Left ventricle myocardium inferior (tissue), 1 donor: ENCODE measurements at regions not wholly inside any gene's neighbourhood (a gene's known extent, or its start where the extent isn't known, plus 50 kb on each side); places are given as distances from the start of the nearest gene placed in this dataset.

Source experiments
- DNase-seq: peaks from one replicate; pipeline ENCODE4 v3.0.0-alpha.2; 2020
- H3K27ac ChIP-seq: fragments of 200-600 bp; replicated peaks from 2 replicates; pipeline ENCODE4 v1.8.0; 2021
- H3K27me3 ChIP-seq: fragments of 200-600 bp; 2 replicates; pipeline ENCODE4 v1.8.0; 2021; ENCODE audit warnings: low read depth
- H3K36me3 ChIP-seq: fragments of 200-600 bp; 2 replicates; pipeline ENCODE4 v1.8.0; 2021
- H3K4me1 ChIP-seq: fragments of 200-600 bp; 2 replicates; pipeline ENCODE4 v1.8.0; 2021
- H3K4me3 ChIP-seq: fragments of 200-600 bp; 2 replicates; pipeline ENCODE4 v1.8.0; 2021; ENCODE audit warnings: mild to moderate bottlenecking, moderate library complexity
- H3K9me3 ChIP-seq: fragments of 200-600 bp; replicated peaks from 2 replicates; pipeline ENCODE4 v1.8.0; 2021
- intact Hi-C: fragments of 100-400 bp; cut with micrococcal nuclease; formaldehyde crosslinking; loops from one replicate; pipeline ENCODE4 v1.11.0; 2022
- TF ChIP-seq, protein P1 (sequence below): fragments of 200-600 bp; IDR thresholded peaks from 2 replicates; pipeline ENCODE4 v1.8.0; 2021; ENCODE audit warnings: antibody characterized with exemption, mild to moderate bottlenecking, borderline replicate concordance
- donor health status: DM: no; HTN: yes; CAD: no; lungs with severe emphysema.

- Histone ChIP-seq H3K4me1 (peaks cover 7% of the 10 kb centered on the region), H3K27me3 (no peaks in the 10 kb centered on the region), H3K36me3 (no peaks in the 10 kb centered on the region), H3K4me3 (no peak overlapping the region), H3K27ac (peak overlapping the region; percentile 55), H3K9me3 (no peaks in the 10 kb centered on the region)
- TF ChIP-seq, protein P1, sequence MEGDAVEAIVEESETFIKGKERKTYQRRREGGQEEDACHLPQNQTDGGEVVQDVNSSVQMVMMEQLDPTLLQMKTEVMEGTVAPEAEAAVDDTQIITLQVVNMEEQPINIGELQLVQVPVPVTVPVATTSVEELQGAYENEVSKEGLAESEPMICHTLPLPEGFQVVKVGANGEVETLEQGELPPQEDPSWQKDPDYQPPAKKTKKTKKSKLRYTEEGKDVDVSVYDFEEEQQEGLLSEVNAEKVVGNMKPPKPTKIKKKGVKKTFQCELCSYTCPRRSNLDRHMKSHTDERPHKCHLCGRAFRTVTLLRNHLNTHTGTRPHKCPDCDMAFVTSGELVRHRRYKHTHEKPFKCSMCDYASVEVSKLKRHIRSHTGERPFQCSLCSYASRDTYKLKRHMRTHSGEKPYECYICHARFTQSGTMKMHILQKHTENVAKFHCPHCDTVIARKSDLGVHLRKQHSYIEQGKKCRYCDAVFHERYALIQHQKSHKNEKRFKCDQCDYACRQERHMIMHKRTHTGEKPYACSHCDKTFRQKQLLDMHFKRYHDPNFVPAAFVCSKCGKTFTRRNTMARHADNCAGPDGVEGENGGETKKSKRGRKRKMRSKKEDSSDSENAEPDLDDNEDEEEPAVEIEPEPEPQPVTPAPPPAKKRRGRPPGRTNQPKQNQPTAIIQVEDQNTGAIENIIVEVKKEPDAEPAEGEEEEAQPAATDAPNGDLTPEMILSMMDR: no peak
- no peak for DNase-seq
- intact Hi-C loops: no loop called here
Measured at GRCh38 chr9:87008667-87009066, 61.4 kb upstream of the GAS1 start.

DNA sequence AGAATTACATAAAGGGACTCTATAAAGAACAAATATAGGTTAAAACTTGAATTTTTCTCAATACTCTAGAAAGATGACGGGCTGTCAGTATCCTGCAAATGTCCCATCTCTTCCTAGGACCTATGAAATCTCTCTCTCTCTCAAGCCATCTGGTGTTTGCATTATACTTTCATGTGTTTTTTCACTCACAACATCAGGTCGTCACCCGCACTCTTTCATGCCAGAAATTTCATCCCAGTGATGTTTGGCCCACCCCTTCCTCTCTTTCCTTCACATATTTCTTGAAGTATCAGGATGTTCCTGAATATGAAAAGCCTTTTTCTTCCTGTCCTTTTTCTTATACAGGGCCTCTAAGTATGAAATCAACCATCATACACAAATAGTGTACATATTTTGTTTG is 63.3 kb upstream of the GAS1 start:
- no peak overlapping the region for H3K4me3 ChIP-seq
- TF ChIP-seq, protein P1: no peak
- intact Hi-C loops: no loop called here

GRCh38 chr9:87011551-87011950 is 64.2 kb upstream of the GAS1 start:
- intact Hi-C loops: no loop called here
- Histone ChIP-seq H3K4me1 (peaks cover 7% of the 10 kb centered on the region), H3K27me3 (no peaks in the 10 kb centered on the region), H3K9me3 (no peaks in the 10 kb centered on the region), H3K36me3 (no peaks in the 10 kb centered on the region), H3K4me3 (no peak overlapping the region), H3K27ac (no peak overlapping the region)
- TF ChIP-seq, protein P1: no peak
- DNase-seq: no peak

More for the DNA sequence above, 63.3 kb upstream of the GAS1 start:
- H3K4me1 ChIP-seq: peaks cover 7% of the 10 kb centered on the region
- DNase-seq: no peak
- H3K9me3 ChIP-seq: no peaks in the 10 kb centered on the region
- H3K27ac ChIP-seq: peak overlapping the region; percentile 55
- H3K36me3 ChIP-seq: no peaks in the 10 kb centered on the region
- no peaks in the 10 kb centered on the region for H3K27me3 ChIP-seq

DNA sequence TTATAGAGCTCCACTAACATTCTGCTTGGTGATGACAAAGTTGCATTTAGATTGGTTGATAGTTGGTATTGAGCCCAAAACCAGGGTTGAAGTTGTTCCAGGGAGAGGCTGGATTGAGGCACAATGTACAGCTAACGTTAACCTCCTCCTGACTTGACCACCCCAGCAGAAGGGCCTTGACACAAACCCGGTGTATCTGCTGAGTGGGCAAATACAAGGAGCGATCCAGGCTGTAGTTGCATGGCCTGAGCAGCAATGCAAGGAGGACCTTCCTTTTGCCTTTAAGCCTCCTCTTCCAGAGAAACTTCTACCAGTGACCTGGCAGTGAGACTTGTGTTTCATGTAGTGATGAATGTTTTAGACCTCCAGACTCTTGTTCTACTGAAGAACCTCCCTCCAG is 66.2 kb upstream of the GAS1 start:
- Histone ChIP-seq H3K27me3 (no peaks in the 10 kb centered on the region), H3K9me3 (no peaks in the 10 kb centered on the region), H3K27ac (no peak overlapping the region), H3K4me1 (no peaks in the 10 kb centered on the region), H3K36me3 (no peaks in the 10 kb centered on the region), H3K4me3 (no peak overlapping the region)
- no peak for DNase-seq
- intact Hi-C loops: no loop called here
- TF ChIP-seq, protein P1: no peak

- intact Hi-C loops: no loop called here
- Histone ChIP-seq H3K4me3 (no peak overlapping the region), H3K9me3 (no peaks in the 10 kb centered on the region), H3K27me3 (no peaks in the 10 kb centered on the region), H3K27ac (no peak overlapping the region), H3K36me3 (no peaks in the 10 kb centered on the region), H3K4me1 (no peaks in the 10 kb centered on the region)
- TF ChIP-seq, protein P1: no peak
- no peak for DNase-seq
Measured at GRCh38 chr9:87014436-87014835, 67.1 kb upstream of the GAS1 start.

- intact Hi-C loops: no loop called here
- H3K4me3 ChIP-seq: no peak overlapping the region
Measured at GRCh38 chr9:87016681-87017080, 69.4 kb upstream of the GAS1 start.

More at GRCh38 chr9:87016681-87017080, 69.4 kb upstream of the GAS1 start:
- TF ChIP-seq, protein P1: no peak
- H3K27ac ChIP-seq: no peak overlapping the region
- H3K9me3 ChIP-seq: no peaks in the 10 kb centered on the region
- no peaks in the 10 kb centered on the region for H3K4me1 ChIP-seq
- DNase-seq: no peak
- no peaks in the 10 kb centered on the region for H3K27me3 ChIP-seq
- H3K36me3 ChIP-seq: no peaks in the 10 kb centered on the region
